GM12874 (cell line): ENCODE measurements at regions not wholly inside any gene's neighbourhood (a gene's known extent, or its start where the extent isn't known, plus 50 kb on each side); places are given as distances from the start of the nearest gene placed in this dataset.

Source experiments
- TF ChIP-seq, protein P1 (sequence below): IDR thresholded peaks from 2 replicates; pipeline ENCODE4 v1.5.1; 2011; ENCODE audit warnings: low read depth, mild to moderate bottlenecking, control low read depth, low read length, moderate library complexity; ENCODE audit not compliant: insufficient read depth

- TF ChIP-seq, protein P1, sequence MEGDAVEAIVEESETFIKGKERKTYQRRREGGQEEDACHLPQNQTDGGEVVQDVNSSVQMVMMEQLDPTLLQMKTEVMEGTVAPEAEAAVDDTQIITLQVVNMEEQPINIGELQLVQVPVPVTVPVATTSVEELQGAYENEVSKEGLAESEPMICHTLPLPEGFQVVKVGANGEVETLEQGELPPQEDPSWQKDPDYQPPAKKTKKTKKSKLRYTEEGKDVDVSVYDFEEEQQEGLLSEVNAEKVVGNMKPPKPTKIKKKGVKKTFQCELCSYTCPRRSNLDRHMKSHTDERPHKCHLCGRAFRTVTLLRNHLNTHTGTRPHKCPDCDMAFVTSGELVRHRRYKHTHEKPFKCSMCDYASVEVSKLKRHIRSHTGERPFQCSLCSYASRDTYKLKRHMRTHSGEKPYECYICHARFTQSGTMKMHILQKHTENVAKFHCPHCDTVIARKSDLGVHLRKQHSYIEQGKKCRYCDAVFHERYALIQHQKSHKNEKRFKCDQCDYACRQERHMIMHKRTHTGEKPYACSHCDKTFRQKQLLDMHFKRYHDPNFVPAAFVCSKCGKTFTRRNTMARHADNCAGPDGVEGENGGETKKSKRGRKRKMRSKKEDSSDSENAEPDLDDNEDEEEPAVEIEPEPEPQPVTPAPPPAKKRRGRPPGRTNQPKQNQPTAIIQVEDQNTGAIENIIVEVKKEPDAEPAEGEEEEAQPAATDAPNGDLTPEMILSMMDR = no peak
These were observed 90.3 kb downstream of the NUDT12 start for GRCh38 chr5:103472265-103472664.

GRCh38 chr5:103469288-103470040 lies 93.1 kb downstream of the NUDT12 start:
- TF ChIP-seq, protein P1 = no peak

DNA sequence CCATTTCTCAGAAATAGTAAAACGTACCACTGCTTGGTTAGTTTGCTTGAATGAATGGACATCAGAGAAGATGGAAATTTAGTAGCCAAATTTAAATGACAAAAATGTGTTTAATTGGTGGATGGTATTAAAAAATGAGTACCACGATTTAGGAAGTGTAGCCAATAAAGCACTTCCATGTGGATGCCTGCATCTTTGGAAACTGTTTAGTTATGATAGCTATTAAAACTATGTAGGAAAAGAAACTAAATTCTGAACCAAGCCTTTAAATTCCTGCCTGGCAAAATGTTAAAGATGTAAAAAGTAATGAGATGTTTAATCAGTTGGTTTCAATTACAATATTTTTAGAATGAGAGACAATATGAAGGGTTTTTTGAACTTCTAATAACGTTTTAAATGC lies 94.8 kb downstream of the NUDT12 start:
- TF ChIP-seq, protein P1 = no peak

GRCh38 chr5:103466495-103466894 lies 96.1 kb downstream of the NUDT12 start:
- TF ChIP-seq, protein P1 = no peak

GRCh38 chr5:103465891-103466290 lies 96.7 kb downstream of the NUDT12 start:
- TF ChIP-seq, protein P1 = no peak

DNA sequence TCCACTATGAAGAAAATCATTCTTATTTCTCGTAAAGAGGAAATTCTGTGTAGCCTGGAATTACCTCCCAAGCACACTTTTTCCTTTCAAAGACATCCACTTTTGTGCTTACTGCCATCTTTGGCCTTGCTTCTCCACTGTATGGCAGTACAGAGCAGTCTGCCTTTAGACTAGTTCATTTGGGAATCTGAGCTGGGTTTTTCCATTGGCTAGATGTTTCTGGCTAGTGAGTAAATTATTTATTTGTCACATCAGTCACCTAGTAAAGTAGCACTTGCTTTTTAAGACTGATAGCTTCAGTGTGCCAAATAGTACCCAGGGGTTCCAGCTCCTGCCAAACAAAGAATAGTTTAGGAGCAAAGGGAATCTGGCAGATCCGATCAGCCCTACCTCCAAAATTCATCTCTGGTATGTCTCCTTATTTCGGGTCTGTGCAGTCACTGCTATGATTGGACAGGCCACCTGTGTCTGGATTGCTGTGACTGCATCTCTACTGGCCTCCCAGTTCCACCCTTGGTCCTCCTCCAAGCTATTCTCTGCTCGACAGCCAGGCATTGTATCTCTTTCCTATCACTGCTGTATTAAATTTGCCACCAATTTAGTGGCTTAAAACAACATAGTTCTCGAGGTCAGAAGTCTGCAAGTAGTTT lies 97.6 kb downstream of the NUDT12 start:
- TF ChIP-seq, protein P1 = no peak

- TF ChIP-seq, protein P1 = no peak
These were observed 99.3 kb downstream of the NUDT12 start for GRCh38 chr5:103463261-103463660.
